ENCODE measurements at regions not wholly inside any gene's neighbourhood (a gene's known extent, or its start where the extent isn't known, plus 50 kb on each side); places are given as distances from the start of the nearest gene placed in this dataset.

DNA sequence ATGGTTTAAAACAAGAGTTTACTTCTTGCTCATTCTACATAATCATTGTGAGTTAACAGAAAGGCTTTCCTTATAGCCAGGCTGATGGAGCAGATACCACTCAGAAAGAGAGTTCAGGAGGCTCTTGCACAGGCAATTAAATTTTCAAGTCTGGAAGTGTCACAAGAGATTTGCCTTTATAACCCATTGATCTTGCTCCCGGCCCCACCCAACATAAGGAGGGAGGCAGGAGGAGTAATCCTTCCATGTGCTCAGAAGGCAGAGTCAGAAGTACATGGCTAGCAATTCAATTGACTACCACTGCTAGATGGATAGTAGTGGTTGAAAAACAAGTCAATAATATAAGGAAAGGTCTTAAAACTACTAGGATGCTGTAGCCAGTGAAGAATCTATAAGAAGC is 346.3 kb upstream of the CDH11 start:
- TF ChIP-seq, protein P1, sequence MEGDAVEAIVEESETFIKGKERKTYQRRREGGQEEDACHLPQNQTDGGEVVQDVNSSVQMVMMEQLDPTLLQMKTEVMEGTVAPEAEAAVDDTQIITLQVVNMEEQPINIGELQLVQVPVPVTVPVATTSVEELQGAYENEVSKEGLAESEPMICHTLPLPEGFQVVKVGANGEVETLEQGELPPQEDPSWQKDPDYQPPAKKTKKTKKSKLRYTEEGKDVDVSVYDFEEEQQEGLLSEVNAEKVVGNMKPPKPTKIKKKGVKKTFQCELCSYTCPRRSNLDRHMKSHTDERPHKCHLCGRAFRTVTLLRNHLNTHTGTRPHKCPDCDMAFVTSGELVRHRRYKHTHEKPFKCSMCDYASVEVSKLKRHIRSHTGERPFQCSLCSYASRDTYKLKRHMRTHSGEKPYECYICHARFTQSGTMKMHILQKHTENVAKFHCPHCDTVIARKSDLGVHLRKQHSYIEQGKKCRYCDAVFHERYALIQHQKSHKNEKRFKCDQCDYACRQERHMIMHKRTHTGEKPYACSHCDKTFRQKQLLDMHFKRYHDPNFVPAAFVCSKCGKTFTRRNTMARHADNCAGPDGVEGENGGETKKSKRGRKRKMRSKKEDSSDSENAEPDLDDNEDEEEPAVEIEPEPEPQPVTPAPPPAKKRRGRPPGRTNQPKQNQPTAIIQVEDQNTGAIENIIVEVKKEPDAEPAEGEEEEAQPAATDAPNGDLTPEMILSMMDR (IDR thresholded peaks at IDR 0.05), result no peak
- TF ChIP-seq POLR2A (IDR thresholded peaks at IDR 0.05), result no peak
